ENCODE measurements at regions not wholly inside any gene's neighbourhood (a gene's known extent, or its start where the extent isn't known, plus 50 kb on each side); places are given as distances from the start of the nearest gene placed in this dataset.

GRCh38 chr13:29996316-29996715 lies 145.9 kb upstream of the UBL3 start:
- Histone ChIP-seq H3K27ac (ENCODE audit: low read depth) (no peak overlapping the region), H2AFZ (no peak overlapping the region), H3K4me2 (no peak overlapping the region), H3K27me3 (ENCODE audit: insufficient read depth) (no peaks in the 10 kb centered on the region), H3K4me1 (ENCODE audit: insufficient read depth) (no peaks in the 10 kb centered on the region), H3K79me2 (replicated peaks; ENCODE audit: insufficient read depth) (no peaks in the 10 kb centered on the region), H3K4me3 (no peak overlapping the region), H3K9me2 (ENCODE audit: insufficient read depth) (no peaks in the 10 kb centered on the region; the same call in 1 of the 2 replicates), H3K36me3 (ENCODE audit: insufficient read depth) (no peaks in the 10 kb centered on the region), H4K20me1 (replicated peaks; ENCODE audit: insufficient read depth) (no peaks in the 10 kb centered on the region), H3F3A (replicated peaks; ENCODE audit: low read depth) (no peaks in the 10 kb centered on the region)
- Mint-ChIP-seq H3K36me3 (ENCODE audit: low read depth) (no peaks in the 10 kb centered on the region), H3K27ac (no peak overlapping the region), H3K4me1 (peaks cover 10% of the 10 kb centered on the region), H3K4me3 (no peak overlapping the region), H3K27me3 (ENCODE audit: insufficient read depth, low read depth, poor library complexity) (peaks cover 5% of the 10 kb centered on the region), H3K9me3 (no peaks in the 10 kb centered on the region; the same call in 2 of the 3 replicates)
- DNase-seq (ENCODE audit: low spot score) (no peak), ATAC-seq (no peak)
- TF ChIP-seq STAT1 (IDR thresholded peaks at IDR 0.05; ENCODE audit: unreplicated experiment) (no peak), POLR2AphosphoS5 (IDR thresholded peaks at IDR 0.05; ENCODE audit: low read depth) (no peak), EZH2 (IDR thresholded peaks at IDR 0.05; ENCODE audit: low read depth, unreplicated experiment) (no peak), NANOG (IDR thresholded peaks at IDR 0.05; ENCODE audit: borderline replicate concordance) (no peak), ZNF331 (CRISPR knock-in tag; IDR thresholded peaks at IDR 0.05; ENCODE audit: low read depth) (no peak), JUNB (IDR thresholded peaks at IDR 0.05; ENCODE audit: unreplicated experiment) (no peak), CREB1 (CRISPR knock-in tag; IDR thresholded peaks at IDR 0.05; ENCODE audit: low read depth) (no peak), ZNF114 (CRISPR knock-in tag; IDR thresholded peaks at IDR 0.05) (no peak), EZH2phosphoT487 (IDR thresholded peaks at IDR 0.05; ENCODE audit: unreplicated experiment) (no peak)
- TF ChIP-seq, protein P1, sequence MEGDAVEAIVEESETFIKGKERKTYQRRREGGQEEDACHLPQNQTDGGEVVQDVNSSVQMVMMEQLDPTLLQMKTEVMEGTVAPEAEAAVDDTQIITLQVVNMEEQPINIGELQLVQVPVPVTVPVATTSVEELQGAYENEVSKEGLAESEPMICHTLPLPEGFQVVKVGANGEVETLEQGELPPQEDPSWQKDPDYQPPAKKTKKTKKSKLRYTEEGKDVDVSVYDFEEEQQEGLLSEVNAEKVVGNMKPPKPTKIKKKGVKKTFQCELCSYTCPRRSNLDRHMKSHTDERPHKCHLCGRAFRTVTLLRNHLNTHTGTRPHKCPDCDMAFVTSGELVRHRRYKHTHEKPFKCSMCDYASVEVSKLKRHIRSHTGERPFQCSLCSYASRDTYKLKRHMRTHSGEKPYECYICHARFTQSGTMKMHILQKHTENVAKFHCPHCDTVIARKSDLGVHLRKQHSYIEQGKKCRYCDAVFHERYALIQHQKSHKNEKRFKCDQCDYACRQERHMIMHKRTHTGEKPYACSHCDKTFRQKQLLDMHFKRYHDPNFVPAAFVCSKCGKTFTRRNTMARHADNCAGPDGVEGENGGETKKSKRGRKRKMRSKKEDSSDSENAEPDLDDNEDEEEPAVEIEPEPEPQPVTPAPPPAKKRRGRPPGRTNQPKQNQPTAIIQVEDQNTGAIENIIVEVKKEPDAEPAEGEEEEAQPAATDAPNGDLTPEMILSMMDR (conservative IDR thresholded peaks at IDR 0.05; ENCODE audit: low read depth in 2 of 2) = no peak
- TF ChIP-seq, protein P2, sequence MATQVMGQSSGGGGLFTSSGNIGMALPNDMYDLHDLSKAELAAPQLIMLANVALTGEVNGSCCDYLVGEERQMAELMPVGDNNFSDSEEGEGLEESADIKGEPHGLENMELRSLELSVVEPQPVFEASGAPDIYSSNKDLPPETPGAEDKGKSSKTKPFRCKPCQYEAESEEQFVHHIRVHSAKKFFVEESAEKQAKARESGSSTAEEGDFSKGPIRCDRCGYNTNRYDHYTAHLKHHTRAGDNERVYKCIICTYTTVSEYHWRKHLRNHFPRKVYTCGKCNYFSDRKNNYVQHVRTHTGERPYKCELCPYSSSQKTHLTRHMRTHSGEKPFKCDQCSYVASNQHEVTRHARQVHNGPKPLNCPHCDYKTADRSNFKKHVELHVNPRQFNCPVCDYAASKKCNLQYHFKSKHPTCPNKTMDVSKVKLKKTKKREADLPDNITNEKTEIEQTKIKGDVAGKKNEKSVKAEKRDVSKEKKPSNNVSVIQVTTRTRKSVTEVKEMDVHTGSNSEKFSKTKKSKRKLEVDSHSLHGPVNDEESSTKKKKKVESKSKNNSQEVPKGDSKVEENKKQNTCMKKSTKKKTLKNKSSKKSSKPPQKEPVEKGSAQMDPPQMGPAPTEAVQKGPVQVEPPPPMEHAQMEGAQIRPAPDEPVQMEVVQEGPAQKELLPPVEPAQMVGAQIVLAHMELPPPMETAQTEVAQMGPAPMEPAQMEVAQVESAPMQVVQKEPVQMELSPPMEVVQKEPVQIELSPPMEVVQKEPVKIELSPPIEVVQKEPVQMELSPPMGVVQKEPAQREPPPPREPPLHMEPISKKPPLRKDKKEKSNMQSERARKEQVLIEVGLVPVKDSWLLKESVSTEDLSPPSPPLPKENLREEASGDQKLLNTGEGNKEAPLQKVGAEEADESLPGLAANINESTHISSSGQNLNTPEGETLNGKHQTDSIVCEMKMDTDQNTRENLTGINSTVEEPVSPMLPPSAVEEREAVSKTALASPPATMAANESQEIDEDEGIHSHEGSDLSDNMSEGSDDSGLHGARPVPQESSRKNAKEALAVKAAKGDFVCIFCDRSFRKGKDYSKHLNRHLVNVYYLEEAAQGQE (IDR thresholded peaks at IDR 0.05; ENCODE audit: unreplicated experiment) = no peak
- TF ChIP-seq, protein P3, sequence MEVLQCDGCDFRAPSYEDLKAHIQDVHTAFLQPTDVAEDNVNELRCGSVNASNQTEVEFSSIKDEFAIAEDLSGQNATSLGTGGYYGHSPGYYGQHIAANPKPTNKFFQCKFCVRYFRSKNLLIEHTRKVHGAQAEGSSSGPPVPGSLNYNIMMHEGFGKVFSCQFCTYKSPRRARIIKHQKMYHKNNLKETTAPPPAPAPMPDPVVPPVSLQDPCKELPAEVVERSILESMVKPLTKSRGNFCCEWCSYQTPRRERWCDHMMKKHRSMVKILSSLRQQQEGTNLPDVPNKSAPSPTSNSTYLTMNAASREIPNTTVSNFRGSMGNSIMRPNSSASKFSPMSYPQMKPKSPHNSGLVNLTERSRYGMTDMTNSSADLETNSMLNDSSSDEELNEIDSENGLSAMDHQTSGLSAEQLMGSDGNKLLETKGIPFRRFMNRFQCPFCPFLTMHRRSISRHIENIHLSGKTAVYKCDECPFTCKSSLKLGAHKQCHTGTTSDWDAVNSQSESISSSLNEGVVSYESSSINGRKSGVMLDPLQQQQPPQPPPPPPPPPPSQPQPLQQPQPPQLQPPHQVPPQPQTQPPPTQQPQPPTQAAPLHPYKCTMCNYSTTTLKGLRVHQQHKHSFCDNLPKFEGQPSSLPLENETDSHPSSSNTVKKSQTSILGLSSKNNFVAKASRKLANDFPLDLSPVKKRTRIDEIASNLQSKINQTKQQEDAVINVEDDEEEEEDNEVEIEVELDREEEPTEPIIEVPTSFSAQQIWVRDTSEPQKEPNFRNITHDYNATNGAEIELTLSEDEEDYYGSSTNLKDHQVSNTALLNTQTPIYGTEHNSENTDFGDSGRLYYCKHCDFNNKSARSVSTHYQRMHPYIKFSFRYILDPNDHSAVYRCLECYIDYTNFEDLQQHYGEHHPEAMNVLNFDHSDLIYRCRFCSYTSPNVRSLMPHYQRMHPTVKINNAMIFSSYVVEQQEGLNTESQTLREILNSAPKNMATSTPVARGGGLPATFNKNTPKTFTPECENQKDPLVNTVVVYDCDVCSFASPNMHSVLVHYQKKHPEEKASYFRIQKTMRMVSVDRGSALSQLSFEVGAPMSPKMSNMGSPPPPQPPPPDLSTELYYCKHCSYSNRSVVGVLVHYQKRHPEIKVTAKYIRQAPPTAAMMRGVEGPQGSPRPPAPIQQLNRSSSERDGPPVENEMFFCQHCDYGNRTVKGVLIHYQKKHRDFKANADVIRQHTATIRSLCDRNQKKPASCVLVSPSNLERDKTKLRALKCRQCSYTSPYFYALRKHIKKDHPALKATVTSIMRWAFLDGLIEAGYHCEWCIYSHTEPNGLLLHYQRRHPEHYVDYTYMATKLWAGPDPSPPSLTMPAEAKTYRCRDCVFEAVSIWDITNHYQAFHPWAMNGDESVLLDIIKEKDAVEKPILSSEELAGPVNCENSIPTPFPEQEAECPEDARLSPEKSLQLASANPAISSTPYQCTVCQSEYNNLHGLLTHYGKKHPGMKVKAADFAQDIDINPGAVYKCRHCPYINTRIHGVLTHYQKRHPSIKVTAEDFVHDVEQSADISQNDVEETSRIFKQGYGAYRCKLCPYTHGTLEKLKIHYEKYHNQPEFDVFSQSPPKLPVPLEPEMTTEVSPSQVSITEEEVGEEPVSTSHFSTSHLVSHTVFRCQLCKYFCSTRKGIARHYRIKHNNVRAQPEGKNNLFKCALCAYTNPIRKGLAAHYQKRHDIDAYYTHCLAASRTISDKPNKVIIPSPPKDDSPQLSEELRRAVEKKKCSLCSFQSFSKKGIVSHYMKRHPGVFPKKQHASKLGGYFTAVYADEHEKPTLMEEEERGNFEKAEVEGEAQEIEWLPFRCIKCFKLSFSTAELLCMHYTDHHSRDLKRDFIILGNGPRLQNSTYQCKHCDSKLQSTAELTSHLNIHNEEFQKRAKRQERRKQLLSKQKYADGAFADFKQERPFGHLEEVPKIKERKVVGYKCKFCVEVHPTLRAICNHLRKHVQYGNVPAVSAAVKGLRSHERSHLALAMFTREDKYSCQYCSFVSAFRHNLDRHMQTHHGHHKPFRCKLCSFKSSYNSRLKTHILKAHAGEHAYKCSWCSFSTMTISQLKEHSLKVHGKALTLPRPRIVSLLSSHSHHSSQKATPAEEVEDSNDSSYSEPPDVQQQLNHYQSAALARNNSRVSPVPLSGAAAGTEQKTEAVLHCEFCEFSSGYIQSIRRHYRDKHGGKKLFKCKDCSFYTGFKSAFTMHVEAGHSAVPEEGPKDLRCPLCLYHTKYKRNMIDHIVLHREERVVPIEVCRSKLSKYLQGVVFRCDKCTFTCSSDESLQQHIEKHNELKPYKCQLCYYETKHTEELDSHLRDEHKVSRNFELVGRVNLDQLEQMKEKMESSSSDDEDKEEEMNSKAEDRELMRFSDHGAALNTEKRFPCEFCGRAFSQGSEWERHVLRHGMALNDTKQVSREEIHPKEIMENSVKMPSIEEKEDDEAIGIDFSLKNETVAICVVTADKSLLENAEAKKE (CRISPR knock-in tag; IDR thresholded peaks at IDR 0.05) = no peak
- TF ChIP-seq, protein P4, sequence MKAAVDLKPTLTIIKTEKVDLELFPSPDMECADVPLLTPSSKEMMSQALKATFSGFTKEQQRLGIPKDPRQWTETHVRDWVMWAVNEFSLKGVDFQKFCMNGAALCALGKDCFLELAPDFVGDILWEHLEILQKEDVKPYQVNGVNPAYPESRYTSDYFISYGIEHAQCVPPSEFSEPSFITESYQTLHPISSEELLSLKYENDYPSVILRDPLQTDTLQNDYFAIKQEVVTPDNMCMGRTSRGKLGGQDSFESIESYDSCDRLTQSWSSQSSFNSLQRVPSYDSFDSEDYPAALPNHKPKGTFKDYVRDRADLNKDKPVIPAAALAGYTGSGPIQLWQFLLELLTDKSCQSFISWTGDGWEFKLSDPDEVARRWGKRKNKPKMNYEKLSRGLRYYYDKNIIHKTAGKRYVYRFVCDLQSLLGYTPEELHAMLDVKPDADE (IDR thresholded peaks at IDR 0.05) = no peak

Data from GM23338 (cell line).